HEK293 (cell line): ENCODE measurements at regions not wholly inside any gene's neighbourhood (a gene's known extent, or its start where the extent isn't known, plus 50 kb on each side); places are given as distances from the start of the nearest gene placed in this dataset.

Source experiments
- CTCF ChIP-seq: fragments of 450-650 bp; formaldehyde crosslinking; IDR thresholded peaks from 2 replicates; pipeline ENCODE4 v1.5.1; 2016; ENCODE audit warnings: missing biosample characterization, missing genetic modification characterization
- HOXA7 ChIP-seq: sonication (generic); formaldehyde crosslinking; IDR thresholded peaks from 2 replicates; pipeline ENCODE4 v1.8.1; 2022; ENCODE audit warnings: missing genetic modification reagents, borderline replicate concordance
- ZNF660 ChIP-seq: fragments of 450-650 bp; IDR thresholded peaks from 2 replicates; pipeline ENCODE4 v1.5.1; 2018; ENCODE audit warnings: missing biosample characterization, mild to moderate bottlenecking, missing genetic modification characterization

DNA sequence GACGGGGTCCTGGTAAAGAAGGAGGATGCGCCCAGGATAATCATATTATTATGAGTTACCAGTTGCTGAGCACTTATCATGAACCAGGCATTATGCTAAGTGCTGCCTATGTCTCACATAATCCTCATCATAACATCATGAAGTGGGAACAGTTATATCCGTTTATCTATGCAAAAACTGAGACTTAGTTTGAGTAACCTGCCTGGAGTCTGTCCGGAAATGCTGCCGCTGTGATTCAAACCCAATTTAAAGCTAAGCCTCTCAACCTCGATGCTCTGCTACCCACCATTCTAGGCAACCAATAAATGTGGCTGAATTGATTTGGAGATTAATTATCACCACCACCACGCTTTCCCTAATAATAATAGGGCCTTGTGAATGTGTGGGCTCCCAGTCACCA is 111.5 kb upstream of the CLMP start:
- TF ChIP-seq ZNF660 (tag by site-specific recombination) (no peak), CTCF (no peak), HOXA7 (CRISPR knock-in tag) (no peak)
